ENCODE measurements at regions not wholly inside any gene's neighbourhood (a gene's known extent, or its start where the extent isn't known, plus 50 kb on each side); places are given as distances from the start of the nearest gene placed in this dataset.
"Not testable (repeated sequence)": the region's sequence is repeated elsewhere in the genome, so short reads cannot be mapped to it uniquely, and the experiment has no call there.

GRCh38 chr15:24269166-24269571, 406.4 kb upstream of the NPAP1 start:
- Histone ChIP-seq H3K4me1 (peaks cover 0 to 13% (median 6%) of the 10 kb centered on the region in 3 donors), H3K4me3 (no peak overlapping the region), H3K27me3 (no peaks in the 10 kb centered on the region), H3K9me3 (no peaks in the 10 kb centered on the region), H3K27ac (peak overlapping the region in 2 of 4 donors; percentile 57 to 70), H3K36me3 (no peaks in the 10 kb centered on the region)
- FAIRE-seq (no peak), DNase-seq (peak; percentile 38 to 72 (median 60)), ATAC-seq (peak; percentile 62 to 81 (median 74))
- TF ChIP-seq, protein P1, sequence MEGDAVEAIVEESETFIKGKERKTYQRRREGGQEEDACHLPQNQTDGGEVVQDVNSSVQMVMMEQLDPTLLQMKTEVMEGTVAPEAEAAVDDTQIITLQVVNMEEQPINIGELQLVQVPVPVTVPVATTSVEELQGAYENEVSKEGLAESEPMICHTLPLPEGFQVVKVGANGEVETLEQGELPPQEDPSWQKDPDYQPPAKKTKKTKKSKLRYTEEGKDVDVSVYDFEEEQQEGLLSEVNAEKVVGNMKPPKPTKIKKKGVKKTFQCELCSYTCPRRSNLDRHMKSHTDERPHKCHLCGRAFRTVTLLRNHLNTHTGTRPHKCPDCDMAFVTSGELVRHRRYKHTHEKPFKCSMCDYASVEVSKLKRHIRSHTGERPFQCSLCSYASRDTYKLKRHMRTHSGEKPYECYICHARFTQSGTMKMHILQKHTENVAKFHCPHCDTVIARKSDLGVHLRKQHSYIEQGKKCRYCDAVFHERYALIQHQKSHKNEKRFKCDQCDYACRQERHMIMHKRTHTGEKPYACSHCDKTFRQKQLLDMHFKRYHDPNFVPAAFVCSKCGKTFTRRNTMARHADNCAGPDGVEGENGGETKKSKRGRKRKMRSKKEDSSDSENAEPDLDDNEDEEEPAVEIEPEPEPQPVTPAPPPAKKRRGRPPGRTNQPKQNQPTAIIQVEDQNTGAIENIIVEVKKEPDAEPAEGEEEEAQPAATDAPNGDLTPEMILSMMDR (IDR thresholded peaks at IDR 0.05): no peak
- 22 to 32% methylated on average over 4 of the region's 4 CpGs for WGBS, 2 donors
- intact Hi-C loops (cut with DNase I): no loop called here

- Histone ChIP-seq H3K4me1 (peaks cover 0 to 13% (median 6%) of the 10 kb centered on the region in 3 donors), H3K27me3 (no peaks in the 10 kb centered on the region), H3K9me3 (no peaks in the 10 kb centered on the region), H3K4me3 (no peak overlapping the region), H3K27ac (peak overlapping the region in 2 of 4 donors; percentile 57 to 70), H3K36me3 (no peaks in the 10 kb centered on the region)
- intact Hi-C loops (cut with DNase I): no loop called here
- TF ChIP-seq, protein P1 (IDR thresholded peaks at IDR 0.05): no peak
- ATAC-seq (no peak), DNase-seq (peak in 4 of 6 donors; percentile 7 to 49 (median 36)), FAIRE-seq (no peak)
- 91 to 94% methylated on average over 13 of the region's 13 CpGs for WGBS, 2 donors
Observed at GRCh38 chr15:24269923-24270322, 405.7 kb upstream of the NPAP1 start.

DNA sequence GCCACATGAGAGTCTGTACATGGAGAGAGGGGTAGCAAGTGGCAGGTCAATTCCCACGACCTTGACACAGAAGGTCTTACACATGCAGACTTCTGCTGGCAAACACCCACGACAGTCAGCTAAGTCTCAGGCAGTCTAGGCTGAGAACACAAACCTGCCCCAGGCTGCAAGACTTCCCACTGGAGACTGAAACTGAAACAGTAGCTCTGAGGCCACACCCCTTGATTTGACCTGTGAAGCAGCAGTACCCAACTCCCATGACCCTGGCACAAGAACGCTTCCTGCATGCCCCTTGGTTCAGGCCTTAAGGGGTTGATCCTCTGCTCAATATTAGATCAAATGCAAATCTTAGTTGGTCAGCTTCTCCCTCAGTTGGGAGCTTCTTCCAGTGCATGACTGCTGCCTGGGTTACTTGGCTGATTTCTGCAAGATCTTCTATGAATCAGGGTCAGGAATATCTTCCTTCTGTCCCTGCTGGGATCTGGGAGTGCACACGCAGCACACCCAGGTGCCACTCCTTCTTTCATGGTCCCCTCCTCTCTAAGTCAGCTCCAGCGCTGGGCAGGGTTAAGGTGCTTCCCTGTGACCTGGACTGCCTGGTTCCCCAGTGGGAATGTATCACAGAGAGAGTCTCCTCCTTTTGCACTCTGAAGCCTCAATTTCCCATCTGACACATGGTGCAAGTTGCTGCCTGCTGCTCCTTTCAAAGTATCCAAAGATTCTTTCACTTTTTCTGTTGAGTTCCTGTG, 403.9 kb upstream of the NPAP1 start:
- Histone ChIP-seq H3K4me1 (peaks cover 0 to 13% (median 6%) of the 10 kb centered on the region in 3 donors), H3K27ac (peak overlapping the region in 2 of 4 donors; percentile 61 to 75)
- H3K36me3 ChIP-seq; H3K9me3 ChIP-seq; H3K4me3 ChIP-seq; H3K27me3 ChIP-seq; intact Hi-C loops (cut with DNase I); FAIRE-seq: not testable (repeated sequence)
- 26 to 44% methylated on average over 4 to 5 of the region's 5 CpGs for WGBS, 2 donors
- DNase-seq: peak in 4 of 6 donors; percentile 45 to 74 (median 68)
- peak; percentile 76 to 87 (median 84) for ATAC-seq

DNA sequence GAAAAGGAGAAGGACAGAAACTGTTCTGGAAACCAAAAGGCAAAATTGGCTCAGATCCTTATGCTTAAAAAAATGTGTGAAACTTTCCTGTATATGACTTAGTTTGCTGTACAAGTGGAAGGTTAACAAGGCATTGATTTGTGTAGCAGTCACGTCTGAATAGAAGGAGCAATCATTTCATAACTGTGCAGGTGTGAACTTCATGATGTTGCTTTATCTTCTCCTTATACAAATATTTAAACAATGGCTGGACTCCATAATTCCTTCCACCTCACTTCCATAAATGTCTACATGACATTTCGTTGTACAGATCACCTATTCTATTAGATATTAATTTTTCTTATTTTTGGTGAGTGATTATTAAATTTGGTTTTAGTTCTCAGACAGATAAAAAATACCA, 382.7 kb upstream of the NPAP1 start:
- Histone ChIP-seq H3K27me3 (no peaks in the 10 kb centered on the region), H3K36me3 (no peaks in the 10 kb centered on the region), H3K4me3 (no peak overlapping the region), H3K9me3 (no peaks in the 10 kb centered on the region), H3K27ac (no peak overlapping the region), H3K4me1 (peaks cover 0 to 2% (median 0%) of the 10 kb centered on the region in 3 donors)
- peak in 2 of 4 donors; percentile 42 to 52 for ATAC-seq
- no peak for DNase-seq
- WGBS, 2 donors: 13% methylated on average over 2 of the region's 2 CpGs
- FAIRE-seq: peak; percentile 5
- intact Hi-C loops (cut with DNase I): no loop called here
- TF ChIP-seq, protein P1 (IDR thresholded peaks at IDR 0.05): no peak

DNA sequence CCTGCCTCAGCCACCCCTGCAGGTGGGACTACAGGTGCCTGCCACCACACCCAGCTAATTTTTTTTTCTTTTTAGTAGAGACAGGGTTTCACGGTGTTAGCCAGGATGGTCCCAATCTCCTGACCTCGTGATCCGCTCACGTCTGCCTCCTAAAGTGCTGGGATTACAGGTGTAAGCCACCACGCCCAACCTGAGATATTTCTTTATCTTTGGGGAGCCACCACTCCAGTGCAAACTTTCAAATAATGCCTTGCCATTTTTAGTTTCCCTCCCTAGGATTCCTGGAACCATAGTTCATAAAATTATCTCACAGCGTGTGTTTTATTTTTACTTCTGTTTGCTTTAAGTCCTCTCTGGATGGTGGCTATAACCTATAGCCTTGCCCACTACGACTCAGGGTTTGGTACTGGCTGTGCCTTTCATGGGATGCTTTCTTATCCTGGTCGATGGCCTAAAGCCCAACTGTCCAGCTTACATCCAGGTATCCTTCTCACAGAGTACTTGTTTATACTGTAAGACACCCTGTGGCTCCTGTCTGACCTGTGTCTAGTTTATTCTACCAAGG, 374.7 kb upstream of the NPAP1 start:
- H3K9me3 ChIP-seq; intact Hi-C loops (cut with DNase I); DNase-seq; H3K27me3 ChIP-seq; H3K4me3 ChIP-seq; FAIRE-seq; H3K36me3 ChIP-seq; H3K27ac ChIP-seq; H3K4me1 ChIP-seq; ATAC-seq: not testable (repeated sequence)
- 58 to 74% methylated on average over 8 of the region's 8 CpGs for WGBS, 2 donors

- H3K9me3 ChIP-seq; H3K36me3 ChIP-seq; intact Hi-C loops (cut with DNase I); H3K27ac ChIP-seq; DNase-seq; H3K4me1 ChIP-seq; H3K4me3 ChIP-seq; FAIRE-seq; H3K27me3 ChIP-seq: not testable (repeated sequence)
- 89 to 94% methylated on average over 1 of the region's 1 CpG for WGBS, 2 donors
- peak in 1 of 4 donors; percentile 31 for ATAC-seq
Observed at GRCh38 chr15:24301999-24302398, 373.6 kb upstream of the NPAP1 start.

- H3K9me3 ChIP-seq; DNase-seq; intact Hi-C loops (cut with DNase I); FAIRE-seq; H3K4me1 ChIP-seq; H3K4me3 ChIP-seq; H3K27ac ChIP-seq; H3K36me3 ChIP-seq; ATAC-seq; H3K27me3 ChIP-seq: not testable (repeated sequence)
- 68 to 70% methylated on average over 2 of the region's 2 CpGs for WGBS, 2 donors
Observed at GRCh38 chr15:24304747-24305146, 370.8 kb upstream of the NPAP1 start.

DNA sequence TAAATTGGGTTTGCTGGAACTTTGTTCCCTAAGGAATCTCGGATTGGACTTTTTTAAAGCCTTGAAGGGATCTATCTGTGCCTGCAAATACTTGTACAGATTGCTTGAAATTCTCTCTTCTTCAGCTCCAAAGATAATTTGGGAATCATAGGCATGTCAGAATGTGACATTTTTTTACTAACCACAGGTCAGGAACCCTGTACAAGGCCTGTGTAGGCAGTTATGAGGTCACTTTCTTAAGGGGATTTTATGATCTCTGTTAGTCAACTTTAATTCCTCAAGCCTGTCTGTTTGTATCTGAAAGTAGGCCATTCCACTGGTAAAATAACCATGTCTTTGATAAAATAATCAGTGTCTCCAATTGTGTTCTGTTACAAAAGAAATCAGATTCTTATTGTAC, 369.9 kb upstream of the NPAP1 start:
- FAIRE-seq; DNase-seq; H3K36me3 ChIP-seq; ATAC-seq; intact Hi-C loops (cut with DNase I); H3K27me3 ChIP-seq; H3K27ac ChIP-seq; H3K9me3 ChIP-seq; H3K4me3 ChIP-seq; H3K4me1 ChIP-seq: not testable (repeated sequence)
- 59 to 69% methylated on average over 1 of the region's 1 CpG for WGBS, 2 donors

GRCh38 chr15:24309700-24310099, 365.9 kb upstream of the NPAP1 start:
- not testable (repeated sequence) for FAIRE-seq
- peak in 1 of 4 donors; percentile 37 for ATAC-seq

More at GRCh38 chr15:24309700-24310099, 365.9 kb upstream of the NPAP1 start:
- DNase-seq; H3K9me3 ChIP-seq; H3K36me3 ChIP-seq; H3K27ac ChIP-seq; H3K4me1 ChIP-seq; intact Hi-C loops (cut with DNase I); H3K4me3 ChIP-seq; H3K27me3 ChIP-seq: not testable (repeated sequence)
- WGBS, 2 donors: 27 to 30% methylated on average over 1 of the region's 1 CpG

Measured in pancreas (tissue), 10 donors.